ENCODE measurements at regions not wholly inside any gene's neighbourhood (a gene's known extent, or its start where the extent isn't known, plus 50 kb on each side); places are given as distances from the start of the nearest gene placed in this dataset.

DNA sequence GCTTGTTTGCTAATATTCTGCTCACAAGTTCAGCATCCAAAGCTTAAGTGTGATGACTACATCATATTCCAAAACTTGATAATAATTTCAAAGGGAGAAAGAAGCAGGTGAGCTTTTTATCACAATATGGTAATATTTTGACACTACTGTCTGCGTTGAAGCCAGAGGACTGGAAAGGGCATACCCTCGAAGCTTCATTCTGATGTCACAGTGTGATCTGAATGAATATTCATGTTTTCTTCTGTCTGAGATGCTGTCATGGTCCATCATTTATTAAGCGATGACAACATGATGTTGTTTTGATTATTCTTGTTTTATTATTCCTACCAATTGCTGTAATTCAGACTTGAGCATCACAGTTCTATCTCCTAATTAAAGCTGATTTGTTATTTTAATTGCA, 625.4 kb downstream of the ZPLD1 start:
- TF ChIP-seq, protein P1, sequence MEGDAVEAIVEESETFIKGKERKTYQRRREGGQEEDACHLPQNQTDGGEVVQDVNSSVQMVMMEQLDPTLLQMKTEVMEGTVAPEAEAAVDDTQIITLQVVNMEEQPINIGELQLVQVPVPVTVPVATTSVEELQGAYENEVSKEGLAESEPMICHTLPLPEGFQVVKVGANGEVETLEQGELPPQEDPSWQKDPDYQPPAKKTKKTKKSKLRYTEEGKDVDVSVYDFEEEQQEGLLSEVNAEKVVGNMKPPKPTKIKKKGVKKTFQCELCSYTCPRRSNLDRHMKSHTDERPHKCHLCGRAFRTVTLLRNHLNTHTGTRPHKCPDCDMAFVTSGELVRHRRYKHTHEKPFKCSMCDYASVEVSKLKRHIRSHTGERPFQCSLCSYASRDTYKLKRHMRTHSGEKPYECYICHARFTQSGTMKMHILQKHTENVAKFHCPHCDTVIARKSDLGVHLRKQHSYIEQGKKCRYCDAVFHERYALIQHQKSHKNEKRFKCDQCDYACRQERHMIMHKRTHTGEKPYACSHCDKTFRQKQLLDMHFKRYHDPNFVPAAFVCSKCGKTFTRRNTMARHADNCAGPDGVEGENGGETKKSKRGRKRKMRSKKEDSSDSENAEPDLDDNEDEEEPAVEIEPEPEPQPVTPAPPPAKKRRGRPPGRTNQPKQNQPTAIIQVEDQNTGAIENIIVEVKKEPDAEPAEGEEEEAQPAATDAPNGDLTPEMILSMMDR (IDR thresholded peaks at IDR 0.05): no peak
- TF ChIP-seq ZFX (IDR thresholded peaks at IDR 0.05; ENCODE audit: borderline replicate concordance): no peak

Data from 22Rv1 (cell line).